Caki2 (cell line): ENCODE measurements at regions not wholly inside any gene's neighbourhood (a gene's known extent, or its start where the extent isn't known, plus 50 kb on each side); places are given as distances from the start of the nearest gene placed in this dataset.

Experiments
- DNase-seq: peaks from one replicate; pipeline ENCODE4 v3.0.0-alpha.2; 2015; ENCODE audit warnings: low read depth
- in situ Hi-C: cut with HindIII; loops from 2 replicates; pipeline ENCODE4 v1.10.0; 2016; ENCODE audit warnings: low sequenced_read_pairs, low pct_unique_long_range_greater_than_20kb, mixed read lengths

DNA sequence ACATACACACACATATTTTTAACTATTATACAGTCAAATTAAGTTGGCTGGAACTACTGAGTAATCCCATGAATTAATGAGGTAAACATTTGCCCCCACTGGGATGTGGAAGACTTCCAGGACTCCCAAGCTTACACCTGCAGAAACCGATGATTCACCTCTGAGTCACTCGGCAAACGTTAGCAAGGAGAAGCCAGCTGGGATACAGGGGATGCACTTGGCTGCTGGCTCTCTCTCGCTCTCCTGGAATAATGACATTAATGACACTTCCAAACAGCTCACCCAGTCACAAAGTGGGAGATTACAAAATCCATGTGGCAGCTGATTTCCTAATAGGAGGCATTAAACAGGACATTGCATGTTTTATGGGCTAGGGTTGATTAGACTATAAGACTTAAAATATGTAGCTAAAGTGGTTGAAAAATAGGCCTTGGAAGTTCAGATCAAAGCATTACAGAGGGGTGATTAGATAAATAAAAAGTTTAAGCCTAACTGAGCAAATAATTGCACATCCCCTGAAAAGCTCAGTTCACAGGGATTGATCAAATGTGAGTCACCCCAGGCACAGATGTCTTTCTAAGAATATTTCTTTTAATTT lies 500.9 kb downstream of the SOX2 start:
- peak; percentile 81 for DNase-seq
- in situ Hi-C loops = no loop called here

DNA sequence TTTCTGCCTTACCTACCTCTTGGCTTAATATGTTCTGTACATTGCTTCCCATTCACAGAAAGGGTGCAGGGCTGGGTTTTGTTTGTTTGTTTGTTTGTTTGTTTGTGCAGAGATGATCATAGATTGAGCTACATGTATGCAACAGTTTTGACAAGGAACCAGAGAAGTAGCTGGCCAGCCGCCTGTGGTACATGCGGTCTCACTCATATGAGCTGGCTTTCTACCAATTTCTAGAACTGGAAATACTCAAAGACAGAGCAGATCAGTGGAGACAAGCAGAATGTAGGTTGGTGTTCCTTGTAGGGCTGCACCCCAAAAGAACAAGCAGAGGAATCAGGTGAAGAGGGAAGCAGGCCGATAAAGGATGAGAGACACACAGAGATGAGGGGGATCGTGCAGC lies 502.7 kb downstream of the SOX2 start:
- in situ Hi-C loops = no loop called here
- no peak for DNase-seq

DNA sequence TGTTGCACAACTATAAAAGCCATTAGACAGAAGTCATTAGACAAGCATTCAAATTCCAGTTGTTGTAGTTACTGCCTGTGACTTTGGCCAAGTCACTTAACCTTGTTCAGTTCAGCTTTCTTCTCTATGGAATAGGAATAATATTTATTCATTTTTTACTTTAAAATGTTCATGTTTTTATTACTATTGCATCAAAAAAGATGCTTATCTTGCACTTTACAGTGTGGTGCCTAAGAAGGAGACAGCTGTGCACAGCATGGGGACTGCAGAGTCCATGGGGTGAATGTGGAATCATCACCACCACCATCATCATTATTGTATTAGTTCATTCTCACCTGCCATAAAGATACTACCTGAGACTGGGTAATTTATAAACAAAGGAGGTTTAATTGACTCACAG lies 504.2 kb downstream of the SOX2 start:
- in situ Hi-C loops = no loop called here

DNA sequence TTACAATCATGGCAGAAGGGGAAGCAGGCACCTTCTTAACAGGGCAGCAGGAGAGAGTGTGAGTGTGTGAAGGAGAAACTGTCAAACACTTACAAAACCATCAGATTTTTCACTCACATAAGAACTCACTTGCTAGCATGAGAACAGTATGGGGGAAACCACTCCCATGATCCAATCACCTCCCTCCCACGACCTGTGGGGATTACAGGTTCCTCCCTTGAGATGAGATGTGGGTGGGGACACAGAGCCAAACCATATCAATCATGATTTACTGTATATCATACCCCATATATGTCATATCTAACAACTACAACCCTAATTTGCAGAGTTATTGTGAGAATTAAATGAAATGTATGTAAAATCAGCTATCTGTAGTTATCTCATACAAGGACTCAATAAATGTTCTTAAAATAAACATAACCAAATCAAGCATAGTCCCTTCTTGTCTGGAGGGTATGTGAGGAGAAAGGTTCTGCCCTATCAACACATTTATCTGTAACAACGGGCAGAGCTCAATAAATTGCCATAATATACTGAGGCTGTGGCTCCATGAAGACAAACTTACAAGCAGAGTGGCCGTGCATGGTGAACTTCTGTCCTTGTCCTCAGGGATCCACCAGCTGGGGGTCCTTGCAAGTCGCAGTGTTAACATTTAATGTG lies 504.7 kb downstream of the SOX2 start:
- in situ Hi-C loops = no loop called here
- no peak for DNase-seq

More for the DNA sequence above, 504.2 kb downstream of the SOX2 start:
- DNase-seq = no peak

DNA sequence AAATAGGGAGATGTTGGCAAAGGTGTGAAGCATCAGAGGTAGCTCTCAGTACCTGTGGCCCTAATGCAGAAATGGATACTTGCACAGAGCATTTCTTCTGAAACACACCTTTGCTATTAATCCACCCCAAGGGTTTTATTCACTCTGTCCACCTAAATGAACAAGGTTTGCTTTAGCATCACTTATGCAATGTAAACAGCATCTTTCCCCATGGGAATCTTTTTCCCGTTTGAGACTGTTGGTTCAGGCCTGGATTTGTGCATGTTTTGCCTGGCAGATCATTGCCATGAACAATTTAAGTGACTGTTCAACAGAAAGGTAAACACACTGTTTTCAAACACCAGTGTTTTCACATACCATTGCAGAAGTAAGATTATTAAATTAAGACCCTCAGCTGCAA lies 508.3 kb downstream of the SOX2 start:
- DNase-seq = no peak
- in situ Hi-C loops = no loop called here

DNA sequence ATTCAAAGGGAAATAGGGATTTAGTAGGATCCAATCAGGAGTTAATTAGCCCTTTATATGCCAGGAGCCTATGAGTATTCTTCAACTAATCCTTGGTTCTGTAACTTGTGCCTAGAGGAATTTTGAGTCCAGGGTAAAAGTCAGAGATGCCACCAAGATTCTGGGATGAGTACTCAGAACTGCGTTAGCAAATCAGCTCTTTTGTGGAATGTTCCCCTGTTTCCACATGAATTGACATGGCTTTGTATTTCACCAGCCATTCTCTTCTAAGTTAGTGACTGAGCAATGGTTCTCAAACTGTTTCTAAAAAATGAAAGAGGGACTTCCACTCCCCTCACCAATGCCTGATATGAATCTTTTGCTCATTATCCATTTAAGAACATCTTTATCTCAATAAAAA lies 508.7 kb downstream of the SOX2 start:
- no peak for DNase-seq
- in situ Hi-C loops = no loop called here

DNA sequence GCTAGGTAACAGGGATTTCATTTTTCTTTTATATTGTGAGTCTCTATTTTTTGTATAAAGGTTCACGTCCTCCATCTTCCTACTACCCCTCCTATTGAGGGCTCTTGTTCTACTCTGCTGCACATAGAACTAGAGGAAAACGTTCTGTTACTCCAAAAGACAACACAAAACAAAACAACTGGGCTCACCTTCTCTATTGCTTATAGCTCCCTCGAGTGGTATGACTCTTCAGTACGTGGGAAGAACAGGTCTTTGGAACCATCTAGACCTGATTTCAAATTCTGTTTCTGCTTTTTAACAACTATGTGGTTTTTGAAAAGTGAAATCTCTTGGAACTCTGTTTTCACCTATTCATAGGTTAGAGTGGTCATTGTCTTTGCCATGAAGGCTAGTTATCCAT lies 515.3 kb downstream of the SOX2 start:
- in situ Hi-C loops = no loop called here
- no peak for DNase-seq

DNA sequence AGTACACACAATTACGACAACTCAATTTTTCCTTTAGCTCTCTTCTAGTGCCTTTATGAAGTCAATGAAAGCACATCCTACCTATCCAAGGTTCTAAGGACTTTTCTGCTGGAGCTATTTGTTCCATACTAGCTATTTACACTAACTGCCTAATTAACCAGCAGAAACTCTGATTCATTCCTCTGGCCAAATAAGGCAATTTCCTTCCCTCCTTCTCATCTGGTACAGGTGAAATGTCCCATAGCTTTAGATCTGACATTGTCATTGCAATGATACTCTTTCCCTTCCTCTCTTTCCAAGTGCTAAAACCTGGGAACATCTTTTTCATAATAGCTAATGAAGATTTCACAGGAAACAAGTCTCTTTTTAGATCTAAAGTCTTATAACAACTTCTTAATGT lies 521.7 kb downstream of the SOX2 start:
- no peak for DNase-seq
- in situ Hi-C loops = no loop called here

DNA sequence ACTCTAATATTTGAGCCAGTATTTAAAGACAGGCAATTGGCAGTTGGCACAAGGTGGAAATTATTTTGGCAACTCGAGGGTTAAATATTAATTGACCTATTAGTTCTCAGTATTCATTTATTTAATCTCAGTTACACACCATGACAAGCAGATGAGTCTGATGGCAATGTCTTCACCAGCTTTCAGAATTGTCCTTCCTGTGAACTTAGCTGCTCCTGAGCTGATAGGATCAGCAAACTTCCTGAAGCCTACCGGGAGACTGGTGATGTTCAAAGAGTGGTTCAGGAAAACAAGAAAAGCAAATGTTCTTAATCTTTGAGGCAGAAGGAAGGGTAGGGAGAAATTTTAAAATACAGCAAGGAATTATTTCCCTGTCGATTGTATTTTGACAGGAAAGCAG lies 522.2 kb downstream of the SOX2 start:
- in situ Hi-C loops = no loop called here
- DNase-seq = no peak

DNA sequence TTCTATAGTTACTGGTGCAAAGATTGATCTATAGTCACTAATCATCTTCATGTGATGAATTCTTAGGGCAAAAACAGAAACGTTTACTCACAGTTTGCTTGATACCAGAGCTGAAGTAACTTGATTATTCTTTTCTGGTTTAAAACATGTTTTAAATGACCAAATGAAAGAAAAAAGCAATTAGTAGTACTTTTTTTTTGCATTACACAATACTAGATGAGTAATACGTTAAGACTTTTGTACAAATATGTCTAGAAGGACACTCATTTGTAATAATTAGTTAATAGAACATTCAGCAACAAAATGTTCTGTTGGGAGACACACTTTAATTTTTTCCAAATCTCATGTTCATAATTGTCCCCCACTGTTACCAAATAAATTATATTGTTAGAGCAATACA lies 523.2 kb downstream of the SOX2 start:
- in situ Hi-C loops = no loop called here
- DNase-seq = no peak

DNA sequence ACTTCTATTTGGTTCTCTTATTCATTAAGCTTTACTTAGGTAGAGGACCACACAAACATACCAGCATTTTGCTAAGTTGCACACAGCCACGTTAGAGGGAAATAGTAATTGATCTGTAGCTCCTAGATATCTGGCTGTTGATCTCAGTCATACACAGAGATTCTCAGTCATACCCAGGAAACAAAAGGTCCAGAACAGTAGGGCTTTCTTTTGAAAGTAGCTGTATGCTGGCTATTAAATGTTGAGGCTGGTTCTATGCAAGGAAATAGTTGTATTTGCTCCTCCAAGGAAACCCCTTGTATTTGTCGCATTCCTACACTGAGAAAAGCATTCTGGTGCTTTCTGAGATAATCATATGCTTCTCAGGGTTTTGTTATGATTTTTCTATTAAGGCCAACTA lies 523.8 kb downstream of the SOX2 start:
- in situ Hi-C loops = no loop called here
- DNase-seq = no peak

DNA sequence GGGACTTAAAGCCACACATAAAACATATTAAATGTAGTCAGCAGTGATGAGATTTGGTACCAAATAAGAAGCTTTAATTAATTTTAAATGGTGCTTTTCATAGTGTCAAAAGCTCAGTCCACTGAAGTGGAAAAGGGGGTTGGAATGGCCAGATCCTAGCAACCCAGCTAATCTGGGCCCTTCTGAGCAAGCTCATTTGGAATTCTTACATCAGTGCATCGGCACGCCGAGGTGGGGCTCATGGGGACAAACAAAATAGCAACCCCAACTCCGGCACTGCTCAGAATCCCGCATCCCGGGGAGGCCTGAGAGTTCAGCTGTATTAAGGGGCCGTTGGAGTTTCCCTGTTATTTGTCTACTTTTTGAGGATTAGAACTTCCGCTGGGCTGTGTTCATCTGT lies 526.4 kb downstream of the SOX2 start:
- no peak for DNase-seq
- in situ Hi-C loops = no loop called here

DNA sequence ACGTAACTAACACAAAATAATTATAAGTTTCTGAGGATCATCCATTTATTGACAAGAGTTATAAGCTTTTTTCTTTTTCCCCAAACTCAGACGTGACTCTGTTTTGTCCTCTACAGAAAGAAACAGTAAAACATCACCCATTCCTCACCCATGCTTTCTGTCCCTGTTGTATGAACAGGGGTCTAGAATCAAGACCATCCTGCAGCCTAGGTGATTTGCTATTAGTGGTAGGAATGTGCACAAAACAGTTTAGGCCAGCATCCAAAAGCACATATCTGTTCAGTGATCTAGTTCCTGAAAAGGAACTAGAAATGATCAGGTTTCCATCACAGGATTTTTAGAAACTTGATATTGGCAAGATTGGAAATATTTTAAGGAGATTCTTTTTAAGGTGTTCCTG lies 527.6 kb downstream of the SOX2 start:
- DNase-seq = no peak
- in situ Hi-C loops = no loop called here

DNA sequence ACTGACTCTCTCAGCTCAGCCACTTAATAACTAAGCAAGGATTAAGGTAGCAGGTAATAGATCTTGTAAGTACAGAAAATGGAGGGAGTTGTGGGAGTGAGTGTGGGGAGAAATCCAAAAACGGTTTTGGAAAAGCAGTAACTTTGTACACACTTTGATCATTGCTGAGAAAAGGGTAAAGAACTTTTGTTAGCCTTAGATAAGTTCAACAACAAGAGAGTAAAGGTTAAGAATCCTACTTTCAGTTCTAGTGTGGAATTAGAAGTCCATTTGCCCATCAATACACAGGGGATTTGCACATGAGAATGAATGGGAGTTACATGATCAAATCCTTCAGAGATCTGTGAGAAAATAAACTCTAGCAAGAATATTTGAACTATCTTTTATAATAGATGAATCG lies 528.7 kb downstream of the SOX2 start:
- DNase-seq = no peak
- in situ Hi-C loops = no loop called here

DNA sequence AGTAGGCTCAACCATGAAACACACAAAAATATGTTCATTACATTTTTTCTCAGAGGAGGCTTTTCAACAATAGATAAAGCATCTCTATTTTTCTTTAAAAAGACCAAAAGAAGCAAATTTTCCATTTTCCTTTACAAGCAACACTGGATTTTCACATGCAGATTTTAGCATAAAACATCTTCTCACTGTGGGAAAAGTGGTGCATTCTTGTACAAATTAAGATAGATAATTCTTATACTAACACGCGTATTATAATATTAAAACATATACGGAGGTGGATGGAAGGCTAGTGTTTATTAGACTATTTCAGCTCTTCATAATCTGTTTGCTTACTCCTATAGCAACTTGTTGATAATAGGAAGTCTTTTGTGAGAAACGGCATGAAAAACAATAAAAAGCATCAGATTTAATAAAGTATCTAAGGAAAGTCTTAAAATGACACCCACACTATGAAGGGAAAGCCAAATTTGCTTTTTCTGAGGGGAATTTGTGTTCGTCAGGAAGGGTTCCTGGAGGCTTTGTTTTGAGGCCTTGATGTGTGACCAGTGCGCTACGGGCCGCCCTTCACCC lies 529.6 kb downstream of the SOX2 start:
- no peak for DNase-seq
- in situ Hi-C loops = no loop called here

DNA sequence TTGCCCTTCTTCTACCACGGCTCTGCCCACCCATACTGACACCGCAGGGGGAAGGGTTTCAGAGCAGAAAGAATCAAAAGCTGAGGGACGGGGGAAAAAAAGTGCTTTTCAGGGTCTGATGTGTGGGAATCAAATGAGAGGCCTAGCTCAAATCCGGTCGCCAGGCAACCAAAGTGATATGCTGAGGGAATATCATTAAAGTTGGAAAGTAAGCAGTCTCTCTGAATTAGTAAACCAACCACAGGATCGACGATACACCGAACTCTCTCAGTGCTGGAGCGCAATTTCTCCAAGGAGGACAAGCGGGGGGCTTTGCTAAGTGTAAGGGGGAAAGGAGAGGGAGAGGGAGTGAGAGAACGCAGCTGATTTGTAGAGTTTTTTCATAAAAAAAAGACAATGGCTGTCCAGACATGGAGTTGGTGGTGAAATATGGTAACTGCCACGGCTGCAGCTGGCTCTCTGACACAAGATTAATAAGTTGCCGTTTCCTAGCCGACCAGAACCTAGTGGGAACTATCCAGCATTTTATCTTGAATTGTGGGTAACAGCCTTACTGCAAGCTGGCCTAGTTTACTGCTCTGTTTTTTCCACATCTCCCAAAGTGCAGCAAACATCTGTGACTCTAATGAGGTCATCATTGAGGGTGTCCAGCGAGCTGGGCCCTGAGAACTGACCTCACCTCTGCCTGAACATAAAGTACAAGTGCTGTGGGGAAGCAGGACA lies 530.2 kb downstream of the SOX2 start:
- in situ Hi-C loops = no loop called here
- DNase-seq = no peak

DNA sequence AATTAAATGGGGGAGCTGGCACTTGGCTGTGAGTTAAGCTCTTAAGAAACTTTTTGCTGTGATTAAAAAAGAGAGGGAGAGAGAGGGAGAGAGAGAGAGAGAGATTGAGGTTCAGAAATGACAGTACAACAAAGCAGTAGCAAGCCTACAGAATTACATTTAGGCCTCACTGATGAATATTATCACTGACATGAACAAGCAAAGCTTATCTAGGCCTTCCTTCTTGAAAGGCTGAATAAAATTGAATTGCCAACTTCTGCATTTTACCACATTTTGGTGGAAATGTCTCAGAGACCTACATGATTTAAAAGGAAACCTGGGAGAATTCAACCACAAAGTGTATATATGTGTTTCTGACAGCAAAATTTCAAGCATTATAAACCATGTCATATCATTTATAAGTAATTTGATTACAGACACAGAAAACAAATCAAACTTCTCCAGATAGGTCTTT lies 530.8 kb downstream of the SOX2 start:
- no peak for DNase-seq
- in situ Hi-C loops = no loop called here

DNA sequence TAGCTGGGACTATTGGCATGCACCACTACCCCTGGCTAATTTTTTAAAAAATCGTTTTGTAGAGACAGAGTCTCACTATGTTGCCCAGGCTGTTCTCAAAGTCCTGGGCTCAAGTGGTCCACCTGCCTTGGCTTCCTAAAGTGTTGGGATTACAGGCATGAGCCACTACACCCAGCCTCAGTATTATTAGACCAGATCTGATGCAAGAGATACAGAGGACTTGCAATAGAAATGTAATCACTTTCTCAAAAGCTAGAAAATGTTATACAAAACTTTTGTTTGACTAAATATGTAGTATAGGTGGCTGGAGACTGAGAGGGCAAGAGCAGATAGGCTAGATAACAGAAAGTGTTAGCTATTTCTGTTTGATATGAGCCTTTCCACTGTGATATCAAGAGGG lies 531.9 kb downstream of the SOX2 start:
- in situ Hi-C loops = no loop called here
- DNase-seq = no peak

DNA sequence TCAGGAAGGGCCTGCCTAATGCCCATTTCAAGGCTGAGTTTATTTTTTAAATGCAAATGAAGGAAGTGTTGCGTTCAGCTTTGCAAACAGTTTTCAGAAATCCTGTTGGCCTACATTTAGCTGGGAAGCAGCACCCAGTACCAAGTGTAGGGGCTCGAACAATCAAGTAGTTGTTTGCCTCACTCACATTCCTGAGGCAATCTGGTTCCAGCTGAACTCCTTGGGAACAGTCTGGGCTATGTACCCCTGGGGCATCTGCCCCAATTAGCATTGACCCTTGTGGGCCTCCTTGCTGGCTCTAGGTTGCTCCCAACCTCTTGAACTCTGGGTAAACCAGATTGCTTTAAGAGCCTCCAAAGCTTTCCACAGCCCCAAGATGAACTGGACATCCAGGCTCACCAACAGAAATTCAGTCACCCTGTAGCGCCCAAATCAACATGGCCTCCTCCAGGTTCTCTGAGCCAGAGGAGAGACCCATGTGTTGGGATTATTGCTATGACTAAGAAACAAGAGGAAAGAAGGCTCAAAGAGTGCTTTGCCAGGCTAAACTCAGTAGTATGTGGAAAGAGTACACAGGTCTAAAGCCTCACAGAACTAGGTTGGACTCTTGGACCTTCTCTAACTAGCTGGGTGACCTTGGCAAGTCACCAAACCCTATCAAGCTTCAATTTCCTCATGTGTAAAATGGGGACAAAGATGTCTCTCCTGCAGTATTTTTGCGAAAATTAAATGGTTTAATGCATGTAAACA lies 532.7 kb downstream of the SOX2 start:
- no peak for DNase-seq
- in situ Hi-C loops = no loop called here
